Body of pancreas (tissue), 4 donors: ENCODE measurements at regions not wholly inside any gene's neighbourhood (a gene's known extent, or its start where the extent isn't known, plus 50 kb on each side); places are given as distances from the start of the nearest gene placed in this dataset.

Experiments
- CTCF ChIP-seq, 7 experiments: fragments of 450-650 bp in 4 of 7; fragments of 200-600 bp in 3 of 7; sonication (generic) in 3 of 7; IDR thresholded peaks; one replicate each; pipeline ENCODE4 v1.5.1; 2016 to 2019; ENCODE audit warnings: antibody characterized with exemption in 7 of 7
- POLR2A ChIP-seq, 3 donors: fragments of 450-650 bp; IDR thresholded peaks; one replicate each; pipeline ENCODE4 v1.6.1; 2016; ENCODE audit warnings: antibody characterized with exemption in 3 of 3, mild to moderate bottlenecking in 2 of 3

GRCh38 chr5:116733991-116734975, 159.7 kb upstream of the SEMA6A start:
- TF ChIP-seq CTCF (IDR thresholded peaks at IDR 0.05) (no peak), POLR2A (IDR thresholded peaks at IDR 0.05) (no peak)
